Skin epidermis (tissue), 12 donors: ENCODE measurements at regions not wholly inside any gene's neighbourhood (a gene's known extent, or its start where the extent isn't known, plus 50 kb on each side); places are given as distances from the start of the nearest gene placed in this dataset.
"Not testable (repeated sequence)": the region's sequence is repeated elsewhere in the genome, so short reads cannot be mapped to it uniquely, and the experiment has no call there.

Source experiments
- H3K27ac ChIP-seq, 21 experiments: fragments of 200-600 bp; sonication (generic) in 11 of 21; one replicate each; pipeline ENCODE4 v1.5.0; 2020; ENCODE audit warnings: mild to moderate bottlenecking in 3 of 21, inconsistent platforms in 2 of 21, moderate library complexity in 2 of 21
- H3K4me3 ChIP-seq, 7 experiments: fragments of 200-600 bp; sonication (generic) in 2 of 7; one replicate each; pipeline ENCODE4 v1.5.0; 2020; ENCODE audit warnings: inconsistent platforms in 2 of 7, mild to moderate bottlenecking in 2 of 7, moderate library complexity in 1 of 7

DNA sequence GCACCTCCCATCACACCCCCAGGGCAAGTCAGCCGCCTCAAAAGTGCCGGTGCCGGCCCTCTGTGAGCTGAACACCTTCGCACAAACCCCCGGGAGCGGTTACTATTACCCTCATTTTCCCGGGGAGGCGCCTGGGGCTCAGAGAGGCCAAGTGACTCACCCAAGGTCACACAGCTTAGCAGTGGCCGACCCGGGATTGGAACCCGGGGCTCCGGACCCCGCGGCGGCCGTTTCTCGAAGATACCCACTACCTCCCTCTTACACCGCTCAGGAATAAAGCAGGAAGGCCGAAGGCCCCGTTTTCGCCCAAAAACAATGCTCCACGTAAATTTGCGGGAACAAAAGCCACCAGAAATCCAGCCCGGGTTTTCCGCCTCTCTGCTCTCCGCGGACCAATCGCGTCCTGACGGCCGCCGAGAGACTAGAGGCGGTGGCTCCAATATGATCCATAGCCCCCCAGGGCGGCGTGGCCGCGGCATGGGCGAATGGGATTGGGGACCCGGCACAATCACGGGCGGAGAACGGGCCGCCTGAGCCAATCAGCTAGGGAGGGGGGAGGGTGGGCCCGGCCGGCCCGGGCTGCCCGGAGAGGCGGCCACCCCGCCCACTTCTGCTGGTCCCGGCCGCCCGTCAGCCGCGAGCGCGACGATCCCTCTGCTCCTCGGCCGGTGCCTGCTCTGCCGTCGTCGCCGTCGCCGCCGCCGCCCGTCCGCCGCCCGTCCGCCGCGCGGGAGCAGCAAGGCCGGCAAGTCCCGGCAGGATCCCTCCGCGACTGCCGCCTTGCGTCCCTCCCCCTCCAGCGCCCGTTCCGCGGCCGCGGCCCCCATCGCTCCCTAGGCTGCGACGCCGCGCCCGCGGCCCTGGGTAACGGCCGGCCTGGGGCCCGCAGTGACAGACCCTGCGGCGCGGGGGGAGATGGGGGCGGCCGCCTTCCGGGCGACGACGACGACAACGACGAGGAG is 177.0 kb downstream of the OR4M2 start:
- Histone ChIP-seq H3K27ac (no peak overlapping the region), H3K4me3 (peak overlapping the region in 1 of 7 experiments; percentile 19)

DNA sequence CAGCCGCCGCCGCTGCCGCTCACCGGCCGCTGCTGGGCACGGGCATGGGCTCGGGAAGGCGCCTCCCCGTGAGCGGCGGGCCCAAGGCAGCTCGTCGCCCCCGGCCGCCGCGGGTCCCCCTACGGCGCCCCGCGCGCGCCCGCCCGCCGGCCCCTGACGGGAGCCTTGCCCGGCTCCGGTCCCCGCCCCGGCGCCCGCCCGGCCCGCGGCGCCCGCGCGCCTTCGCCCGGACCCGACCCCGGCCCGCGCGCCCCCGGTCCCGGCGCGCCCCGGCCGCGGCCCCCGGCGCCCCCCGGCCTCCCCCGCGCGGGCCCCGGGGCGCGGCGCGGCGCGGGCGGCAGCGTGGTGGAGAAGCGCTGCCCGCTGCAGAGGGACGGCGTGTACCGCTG is 177.7 kb downstream of the OR4M2 start:
- H3K4me3 ChIP-seq = peak overlapping the region in 1 of 7 experiments; percentile 19
- no peak overlapping the region for H3K27ac ChIP-seq

- no peak overlapping the region for H3K27ac ChIP-seq
These were observed 178.2 kb downstream of the OR4M2 start for GRCh38 chr15:22258398-22259150.

GRCh38 chr15:22259151-22259750 is 178.9 kb downstream of the OR4M2 start:
- H3K27ac ChIP-seq = peak overlapping the region in 1 of 21 experiments; percentile 49
- H3K4me3 ChIP-seq = not testable (repeated sequence)

More at GRCh38 chr15:22258398-22259150, 178.2 kb downstream of the OR4M2 start:
- no peak overlapping the region for H3K4me3 ChIP-seq

GRCh38 chr15:22259881-22260421 is 179.6 kb downstream of the OR4M2 start:
- Histone ChIP-seq H3K27ac (peak overlapping the region in 2 of 21 experiments; percentile 49 to 65), H3K4me3 (no peak overlapping the region)

DNA sequence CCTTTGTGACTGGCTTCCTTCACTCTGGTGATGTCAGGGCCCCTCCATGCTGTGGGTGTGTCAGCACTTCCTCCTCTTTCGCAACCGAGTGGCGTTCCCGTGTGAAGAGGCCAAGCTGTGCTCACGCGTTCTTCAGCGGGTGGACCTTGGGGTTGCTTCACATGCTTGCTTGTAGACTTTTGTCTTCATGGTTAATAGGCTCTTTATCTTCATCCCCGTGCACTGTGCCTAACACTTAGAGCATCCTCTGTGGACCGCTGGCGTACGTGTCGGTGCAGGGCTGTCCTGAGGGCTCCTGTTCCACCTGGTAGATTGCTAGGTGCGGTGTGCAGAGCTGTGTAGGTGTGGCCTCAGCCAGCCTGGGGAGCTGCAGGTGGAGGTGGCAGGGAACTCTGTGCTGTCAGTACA is 182.3 kb downstream of the OR4M2 start:
- peak overlapping the region in 5 of 21 experiments; percentile 25 to 83 (median 56) for H3K27ac ChIP-seq
- H3K4me3 ChIP-seq = no peak overlapping the region

DNA sequence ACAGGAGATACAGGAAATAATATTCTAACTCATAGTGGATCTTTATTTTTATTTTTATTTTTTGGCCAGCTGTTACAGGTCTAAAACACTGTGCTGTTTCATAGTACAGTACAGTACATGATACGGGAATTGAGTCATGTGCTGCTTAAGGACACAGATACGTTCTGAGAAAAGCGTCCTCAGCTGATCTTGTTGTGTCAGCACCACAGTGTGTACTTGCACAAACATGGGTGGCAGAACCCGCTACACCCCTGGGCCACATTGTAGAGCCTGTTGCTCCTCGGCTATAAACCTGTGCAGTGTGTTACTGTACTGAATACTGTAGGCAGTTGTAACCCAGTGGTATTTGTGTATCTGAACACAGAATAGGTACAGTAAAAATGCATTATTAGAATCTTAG is 183.4 kb downstream of the OR4M2 start:
- H3K4me3 ChIP-seq = no peak overlapping the region
- peak overlapping the region in 7 of 21 experiments; percentile 5 to 83 (median 39) for H3K27ac ChIP-seq

DNA sequence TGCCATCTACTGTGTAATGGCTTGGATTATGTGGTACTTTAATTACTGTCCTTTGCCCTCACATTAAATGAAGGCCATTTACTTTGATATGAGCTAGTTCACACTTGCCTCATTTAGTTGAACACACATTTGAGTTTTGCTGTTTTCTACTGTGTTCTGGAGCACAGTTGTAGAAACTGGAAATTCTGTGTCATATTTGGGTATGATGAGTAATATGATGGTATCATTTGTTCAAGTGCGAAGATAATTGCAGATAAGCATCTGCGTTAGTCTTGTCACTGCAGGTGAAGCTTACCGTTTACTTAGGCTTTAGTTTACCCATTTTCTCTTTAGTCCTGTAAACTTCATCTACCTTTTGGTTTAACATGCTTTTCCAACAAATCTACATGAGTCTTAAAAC is 183.9 kb downstream of the OR4M2 start:
- not testable (repeated sequence) for H3K4me3 ChIP-seq
- peak overlapping the region in 6 of 21 experiments; percentile 5 to 83 (median 32) for H3K27ac ChIP-seq

- Histone ChIP-seq H3K27ac (peak overlapping the region in 11 of 21 experiments; percentile 9 to 83 (median 50)), H3K4me3 (no peak overlapping the region)
These were observed 185.0 kb downstream of the OR4M2 start for GRCh38 chr15:22265056-22265945.

DNA sequence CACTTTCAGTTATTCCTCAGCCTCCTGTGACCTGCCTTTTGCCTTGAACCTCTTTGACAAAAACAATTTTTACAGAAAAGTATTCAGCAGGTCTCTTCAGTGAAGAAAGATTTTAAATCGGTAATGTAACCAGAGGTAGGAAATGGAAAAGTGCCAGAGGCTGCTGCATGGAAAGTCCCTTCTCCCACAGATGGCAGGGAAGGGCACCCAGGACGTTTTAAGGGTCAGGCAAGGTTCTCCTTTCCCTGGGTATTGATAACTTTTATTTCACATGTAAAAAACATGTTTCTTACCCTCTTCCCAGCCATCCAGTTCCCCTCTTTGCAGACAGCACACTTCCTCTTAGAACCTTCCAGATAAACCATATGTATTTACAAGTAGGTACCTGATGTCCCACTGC is 185.6 kb downstream of the OR4M2 start:
- Histone ChIP-seq H3K4me3 (no peak overlapping the region), H3K27ac (peak overlapping the region in 9 of 21 experiments; percentile 23 to 83 (median 64))

DNA sequence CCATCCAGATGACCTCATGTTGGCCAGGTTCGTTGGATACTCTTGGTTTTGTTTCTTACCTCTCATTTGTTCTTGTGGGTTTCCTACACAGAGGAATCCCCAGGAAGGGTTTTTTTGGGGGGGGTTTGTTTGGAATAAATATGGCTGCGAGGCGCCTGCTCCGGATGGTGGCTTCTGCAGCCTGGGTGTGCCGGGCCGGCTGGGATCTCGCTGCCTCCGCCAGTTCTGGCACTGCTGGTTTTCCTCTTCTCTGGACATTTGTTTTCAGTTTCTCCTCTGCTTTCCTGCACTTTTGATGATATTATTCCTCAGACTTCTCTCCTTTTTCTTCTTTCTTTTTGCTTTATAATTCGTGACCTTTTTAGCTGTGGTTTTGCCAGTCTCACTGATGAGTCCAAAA is 187.4 kb downstream of the OR4M2 start:
- H3K4me3 ChIP-seq = no peak overlapping the region
- no peak overlapping the region for H3K27ac ChIP-seq

GRCh38 chr15:22268201-22268600 is 187.9 kb downstream of the OR4M2 start:
- not testable (repeated sequence) for H3K4me3 ChIP-seq
- peak overlapping the region in 1 of 21 experiments; percentile 6 for H3K27ac ChIP-seq

DNA sequence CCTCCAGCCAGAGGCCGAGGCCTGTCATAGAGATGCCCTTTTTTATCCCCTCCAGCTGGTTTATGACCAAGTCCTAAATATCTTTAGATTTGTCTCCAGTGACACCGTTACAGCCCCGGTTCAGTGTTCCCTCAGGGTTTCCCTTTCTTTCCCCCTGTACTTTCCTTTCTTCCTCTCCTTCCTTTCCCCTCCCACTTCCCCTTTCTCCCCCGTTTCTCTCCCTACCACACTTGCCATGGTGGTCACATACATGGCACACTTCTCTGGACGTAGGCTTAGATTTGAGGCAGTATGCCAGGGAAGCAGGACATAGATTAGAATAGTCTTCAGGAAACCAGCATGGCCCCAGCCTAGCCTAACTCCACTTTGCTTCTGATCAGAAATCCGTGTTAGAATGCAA is 188.3 kb downstream of the OR4M2 start:
- not testable (repeated sequence) for H3K4me3 ChIP-seq

DNA sequence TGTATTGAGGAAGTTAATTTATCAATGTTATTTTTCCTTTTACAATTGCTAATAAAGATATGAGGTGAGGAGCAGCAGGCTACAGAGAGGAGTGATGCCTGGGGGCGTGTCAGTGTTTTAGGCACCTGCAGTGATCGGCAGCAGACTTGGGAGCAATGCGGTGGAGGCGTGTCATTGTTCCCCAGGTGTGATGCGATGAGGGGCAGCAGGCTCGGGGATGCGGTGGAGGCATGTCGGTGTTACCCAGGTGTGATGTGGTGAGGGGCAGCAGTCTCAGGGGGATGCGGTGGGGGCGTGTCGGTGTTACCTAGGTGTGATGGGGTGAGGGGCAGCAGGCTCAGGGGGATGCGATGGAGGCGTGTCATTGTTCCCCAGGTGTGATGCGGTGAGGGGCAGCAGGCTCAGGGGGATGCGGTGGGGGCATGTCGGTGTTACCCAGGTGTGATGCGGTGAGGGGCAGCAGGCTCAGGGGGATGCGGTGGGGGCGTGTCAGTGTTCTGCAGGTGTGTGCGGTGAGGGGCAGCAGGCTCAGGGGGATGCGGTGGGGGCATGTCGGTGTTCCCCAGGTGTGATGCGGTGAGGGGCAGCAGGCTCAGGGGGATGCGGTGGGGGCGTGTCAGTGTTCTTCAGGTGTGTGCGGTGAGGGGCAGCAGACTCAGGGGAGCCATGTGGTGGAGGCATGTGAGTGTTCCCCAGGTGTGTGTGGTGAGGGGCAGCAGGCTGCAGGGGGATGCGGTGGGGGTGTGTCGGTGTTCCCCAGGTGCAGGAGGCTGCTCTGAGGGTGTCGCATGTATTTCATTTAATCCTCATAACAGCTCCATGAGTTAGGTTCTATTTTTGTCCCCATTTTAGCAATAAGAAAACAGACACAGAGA is 186.2 kb upstream of the GOLGA6L22 start:
- H3K4me3 ChIP-seq, H3K27ac ChIP-seq: not testable (repeated sequence)

More for the DNA sequence above, 188.3 kb downstream of the OR4M2 start:
- peak overlapping the region in 1 of 21 experiments; percentile 6 for H3K27ac ChIP-seq

DNA sequence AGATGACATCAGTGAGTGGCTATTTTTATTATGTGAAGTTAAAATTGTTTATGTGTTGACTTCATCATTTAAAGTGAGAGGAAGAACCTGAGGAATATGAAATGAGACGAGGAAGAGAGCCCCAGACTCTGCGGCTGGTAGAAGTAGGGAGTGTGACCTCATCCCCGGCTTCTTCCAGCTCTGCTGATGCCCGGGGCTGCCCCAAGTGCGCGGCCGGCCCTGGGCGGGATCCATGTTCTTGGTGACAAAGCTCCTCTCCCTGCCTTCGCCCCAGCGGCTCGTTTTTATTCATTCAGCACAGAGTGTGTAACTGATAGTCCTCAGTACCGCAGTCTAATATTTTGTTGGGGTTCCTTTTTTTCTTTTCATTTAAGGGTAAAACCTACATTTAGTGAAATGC is 185.5 kb upstream of the GOLGA6L22 start:
- not testable (repeated sequence) for H3K27ac ChIP-seq, H3K4me3 ChIP-seq

DNA sequence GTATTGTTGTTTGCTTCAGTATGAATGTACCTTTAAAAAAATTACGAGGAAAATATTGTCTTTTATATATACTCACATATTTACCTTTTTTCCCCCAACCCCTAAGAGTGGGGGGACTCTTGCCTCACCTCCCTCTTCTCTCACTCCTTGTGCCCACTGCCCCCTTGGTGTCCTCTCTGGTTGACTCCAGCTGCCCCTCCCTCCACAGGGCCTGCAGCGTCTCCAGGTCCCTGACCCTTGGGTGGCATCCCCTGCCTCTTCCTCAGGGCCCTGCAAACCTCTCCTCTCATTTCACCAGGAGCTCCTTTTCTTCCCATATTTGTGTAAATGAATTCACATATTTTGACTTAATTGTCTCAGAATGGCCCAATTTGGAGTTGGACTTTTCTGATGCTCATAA is 184.3 kb upstream of the GOLGA6L22 start:
- H3K27ac ChIP-seq, H3K4me3 ChIP-seq: not testable (repeated sequence)

DNA sequence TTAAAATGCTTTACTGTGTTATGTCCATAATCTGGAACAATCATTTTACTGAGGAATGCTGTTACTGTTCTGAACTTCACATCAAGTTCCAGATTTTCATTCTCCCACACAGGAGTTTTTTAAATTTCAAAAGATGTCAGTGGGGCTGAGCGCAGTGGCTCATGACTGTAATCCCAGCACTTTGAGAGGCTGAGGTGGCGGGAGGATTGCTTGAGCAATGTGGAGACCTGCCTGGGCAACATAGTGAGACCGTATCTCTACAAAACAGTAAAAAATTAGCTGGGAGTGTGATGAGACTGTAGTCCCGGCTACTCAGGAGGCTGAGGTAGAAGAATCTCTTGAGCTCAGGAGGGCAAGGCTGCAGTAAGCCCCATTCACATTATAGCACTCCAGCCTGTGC is 177.9 kb upstream of the GOLGA6L22 start:
- not testable (repeated sequence) for H3K27ac ChIP-seq, H3K4me3 ChIP-seq
